Fibroblast of lung (primary cell): ENCODE measurements at regions not wholly inside any gene's neighbourhood (a gene's known extent, or its start where the extent isn't known, plus 50 kb on each side); places are given as distances from the start of the nearest gene placed in this dataset.

Experiments used
- DNase-seq, 2 donors: peaks; one replicate each; pipeline versions ENCODE4 v3.0.0 to v3.0.0-alpha.2; 2010; ENCODE audit warnings: low read depth in 2 of 2
- H2AFZ ChIP-seq: 2 replicates; pipeline ENCODE4 v1.5.1; 2012; ENCODE audit warnings: low read length, control low read depth, inconsistent platforms
- H3K27ac ChIP-seq: 2 replicates; pipeline ENCODE4 v1.5.1; 2011; ENCODE audit warnings: low read length, control low read depth; ENCODE audit not compliant: insufficient read depth
- H3K27me3 ChIP-seq: 2 replicates; pipeline ENCODE4 v1.5.1; 2011; ENCODE audit warnings: mild to moderate bottlenecking, low read length; ENCODE audit not compliant: control insufficient read depth, insufficient read depth
- H3K36me3 ChIP-seq: 2 replicates; pipeline ENCODE4 v1.5.1; 2011; ENCODE audit warnings: low read length; ENCODE audit not compliant: control insufficient read depth, insufficient read depth
- H3K4me1 ChIP-seq: 2 replicates; pipeline ENCODE4 v1.5.1; 2011; ENCODE audit warnings: low read length; ENCODE audit not compliant: control insufficient read depth, insufficient read depth; ENCODE audit errors: extremely low read depth
- H3K4me2 ChIP-seq: 2 replicates; pipeline ENCODE4 v1.5.1; 2011; ENCODE audit warnings: low read length, control low read depth; ENCODE audit not compliant: insufficient read depth; ENCODE audit errors: extremely low read depth
- H3K4me3 ChIP-seq, 4 experiments: fragments of 200-600 bp in 1 of 4; sonication (generic) in 1 of 4; replicated peaks in 1 of 4; 2 replicates each; pipeline ENCODE4 v1.5.1; 2011 to 2016; ENCODE audit warnings: low read length in 4 of 4, low read depth in 3 of 4, mild to moderate bottlenecking in 3 of 4, control low read depth in 2 of 4, inconsistent platforms in 1 of 4, mixed read lengths in 1 of 4; ENCODE audit not compliant: insufficient read depth in 1 of 4; ENCODE audit errors: control extremely low read depth in 1 of 4
- H3K79me2 ChIP-seq: 2 replicates; pipeline ENCODE4 v1.5.1; 2012; ENCODE audit warnings: mild to moderate bottlenecking, low read length, inconsistent platforms; ENCODE audit not compliant: control insufficient read depth, insufficient read depth
- H3K9ac ChIP-seq: 2 replicates; pipeline ENCODE4 v1.5.1; 2011; ENCODE audit warnings: mild to moderate bottlenecking, low read length, control low read depth; ENCODE audit not compliant: insufficient read depth
- H3K9me3 ChIP-seq: 2 replicates; pipeline ENCODE4 v1.5.1; 2012; ENCODE audit warnings: low read depth, low read length; ENCODE audit not compliant: control insufficient read depth, insufficient read depth
- H4K20me1 ChIP-seq: 2 replicates; pipeline ENCODE4 v1.5.1; 2011; ENCODE audit warnings: low read length; ENCODE audit not compliant: control insufficient read depth, insufficient read depth; ENCODE audit errors: extremely low read depth
- CTCF ChIP-seq, 2 donors: IDR thresholded peaks in 1 of 2; conservative IDR thresholded peaks in 1 of 2; 1 replicate in 1 of 2; 2 replicates in 1 of 2; pipeline ENCODE4 v1.5.1; 2011 to 2012; ENCODE audit warnings: low read length in 2 of 2, control low read depth in 1 of 2, inconsistent platforms in 1 of 2, low read depth in 1 of 2, mild to moderate bottlenecking in 1 of 2
- EZH2 ChIP-seq: IDR thresholded peaks from 2 replicates; pipeline ENCODE4 v1.5.1; 2012; ENCODE audit warnings: low read length, control low read depth, mild to moderate bottlenecking; ENCODE audit errors: missing control alignments

DNA sequence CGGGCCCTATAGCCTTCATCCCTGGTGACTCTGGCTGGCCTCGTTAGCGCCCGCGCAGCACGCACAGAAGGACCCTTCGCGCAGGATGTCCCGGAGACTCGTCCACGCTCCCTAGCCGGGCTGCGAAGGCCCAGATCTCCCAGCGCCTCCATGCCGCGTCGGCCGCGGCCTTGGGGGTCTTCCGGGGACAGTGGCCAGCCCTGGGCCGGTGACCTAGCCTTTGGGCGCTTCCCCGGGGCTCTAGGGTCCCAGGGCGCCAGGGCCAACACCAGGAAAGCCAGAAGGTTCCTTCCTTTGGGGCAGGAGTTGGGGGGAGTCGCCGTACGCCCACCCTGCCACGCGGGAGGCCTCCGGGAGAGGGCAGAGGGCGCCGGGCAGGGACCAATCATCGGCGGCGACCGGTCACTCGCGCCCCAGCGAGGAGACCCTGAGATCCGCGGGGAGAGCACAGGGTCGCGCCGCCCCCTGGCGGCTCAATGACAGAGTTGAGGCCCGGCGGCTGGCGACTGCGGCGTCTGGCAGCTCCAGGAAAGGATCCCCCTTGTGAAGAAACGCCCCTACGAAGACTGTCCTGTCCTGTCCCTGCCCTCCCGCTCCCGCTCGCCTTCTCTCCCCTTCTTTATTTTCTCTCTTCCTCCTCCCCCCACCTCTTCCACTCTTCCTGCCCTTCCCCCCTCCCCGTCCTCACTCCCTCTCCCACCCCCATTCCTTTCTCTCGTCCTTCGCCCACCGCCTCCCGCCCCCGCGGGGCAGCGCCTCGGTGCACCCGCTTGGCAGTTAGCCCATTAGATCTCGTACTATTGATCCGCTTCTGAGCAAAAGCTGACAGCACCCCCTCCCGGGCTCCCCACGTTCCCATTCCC, 62.3 kb upstream of the LBX1 start:
- H3K27ac ChIP-seq: no peak overlapping the region
- no peak for DNase-seq
- H2AFZ ChIP-seq: no peak overlapping the region
- no peaks in the 10 kb centered on the region for H3K4me1 ChIP-seq
- peak overlapping the region; percentile 71 for H3K4me2 ChIP-seq
- no peaks in the 10 kb centered on the region for H3K9me3 ChIP-seq
- H4K20me1 ChIP-seq: no peaks in the 10 kb centered on the region
- peak overlapping the region; percentile 14 to 57 (median 27) for H3K4me3 ChIP-seq
- H3K27me3 ChIP-seq: peaks cover 30% of the 10 kb centered on the region
- H3K9ac ChIP-seq: peak overlapping the region; percentile 7
- TF ChIP-seq EZH2: peak; percentile 14
- peak; percentile 45 to 54 for TF ChIP-seq CTCF (conservative IDR thresholded peaks at IDR 0.05 in 1 of 2, IDR thresholded peaks at IDR 0.05 in 1 of 2; ENCODE audit: low read depth in 1 of 2, low read length in 2 of 2)
- H3K79me2 ChIP-seq: no peaks in the 10 kb centered on the region
- no peaks in the 10 kb centered on the region for H3K36me3 ChIP-seq

DNA sequence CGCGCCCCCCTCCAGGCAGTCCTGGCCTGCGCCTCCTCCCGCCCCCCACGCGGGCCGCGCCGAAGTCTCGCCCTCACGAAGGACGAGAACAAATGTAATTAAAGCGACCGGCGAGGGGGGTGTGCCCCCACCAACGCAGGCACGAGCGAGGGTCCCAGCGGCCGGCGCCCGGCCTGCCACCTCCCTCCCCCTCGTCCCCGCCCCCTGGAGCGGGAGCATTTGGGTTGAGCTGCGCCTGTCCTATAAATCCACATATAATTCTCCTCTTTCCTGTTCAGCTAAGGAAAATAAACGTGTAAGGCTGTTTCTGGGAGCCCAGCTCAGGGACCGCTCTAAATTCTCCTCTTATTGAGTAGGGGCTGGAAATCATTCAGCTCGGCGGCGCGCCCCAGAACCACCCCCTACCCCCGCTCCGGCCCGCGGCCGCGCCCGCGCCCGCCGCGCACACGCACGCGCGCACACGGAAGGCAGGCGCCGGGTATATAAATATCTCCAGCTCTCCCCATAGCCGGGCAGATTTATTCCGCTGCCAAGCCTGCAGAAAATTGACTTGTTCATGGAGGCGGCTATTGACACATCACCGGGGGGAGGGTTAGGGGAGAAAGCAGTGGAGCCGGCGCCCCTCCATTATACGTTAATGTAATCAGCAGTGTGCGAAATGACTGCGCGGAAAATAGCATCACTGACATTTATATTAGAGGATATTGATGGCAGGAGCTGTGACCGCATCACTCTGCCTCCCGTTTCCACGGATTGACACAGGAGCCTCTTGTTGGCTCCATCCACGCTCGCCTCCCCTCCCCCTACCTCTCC, 61.6 kb upstream of the BTRC start:
- no peak for TF ChIP-seq EZH2
- no peak for TF ChIP-seq CTCF (conservative IDR thresholded peaks at IDR 0.05 in 1 of 2, IDR thresholded peaks at IDR 0.05 in 1 of 2; ENCODE audit: low read depth in 1 of 2, low read length in 2 of 2)
- peak overlapping the region; percentile 14 to 57 (median 40) for H3K4me3 ChIP-seq
- no peaks in the 10 kb centered on the region for H3K4me1 ChIP-seq
- H3K9ac ChIP-seq: no peak overlapping the region
- no peaks in the 10 kb centered on the region for H4K20me1 ChIP-seq
- H2AFZ ChIP-seq: no peak overlapping the region
- H3K27me3 ChIP-seq: peaks cover 34% of the 10 kb centered on the region
- H3K4me2 ChIP-seq: peak overlapping the region; percentile 82
- no peaks in the 10 kb centered on the region for H3K36me3 ChIP-seq
- no peak overlapping the region for H3K27ac ChIP-seq
- no peaks in the 10 kb centered on the region for H3K9me3 ChIP-seq
- H3K79me2 ChIP-seq: no peaks in the 10 kb centered on the region
- peak in 1 of 2 donors; percentile 10 for DNase-seq

DNA sequence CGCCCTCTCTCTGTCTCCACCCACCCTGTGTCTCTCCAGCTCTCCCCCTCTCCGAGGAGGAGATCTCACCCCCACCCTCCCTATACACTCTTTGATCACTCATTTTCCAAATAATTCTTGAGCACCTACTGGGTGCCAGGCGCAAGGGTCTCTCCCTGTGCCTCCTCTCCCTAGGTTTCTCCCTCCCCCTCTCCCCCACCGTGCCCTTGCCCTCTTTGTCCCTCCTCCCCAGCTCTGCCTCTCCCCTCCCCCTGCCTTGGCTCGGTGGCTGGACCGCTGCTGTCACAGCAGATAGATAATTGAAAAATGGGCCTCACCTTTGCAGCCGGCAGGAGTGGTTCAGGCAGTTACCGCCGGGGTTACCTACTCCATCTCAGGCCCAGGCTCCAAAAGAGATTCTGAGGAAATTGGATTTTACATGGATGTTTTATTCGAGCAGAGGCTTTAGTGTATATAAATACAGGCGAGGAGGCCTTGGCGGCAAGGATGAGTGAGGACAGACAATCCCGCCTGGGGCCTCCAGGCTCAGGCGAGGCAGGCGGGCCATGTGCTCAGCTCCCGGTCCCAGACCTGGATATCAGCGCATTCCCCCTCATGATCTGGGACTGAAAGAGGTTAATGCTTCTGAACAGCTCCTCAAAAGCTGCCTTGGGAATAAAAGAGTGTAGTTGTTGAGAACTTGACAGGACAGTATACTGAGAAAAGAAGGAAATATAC, 60.8 kb upstream of the BTRC start:
- no peak overlapping the region for H3K4me3 ChIP-seq
- H2AFZ ChIP-seq: no peak overlapping the region
- H3K4me1 ChIP-seq: no peaks in the 10 kb centered on the region
- H4K20me1 ChIP-seq: no peaks in the 10 kb centered on the region
- H3K27ac ChIP-seq: no peak overlapping the region
- no peak for TF ChIP-seq EZH2
- no peak for TF ChIP-seq CTCF (conservative IDR thresholded peaks at IDR 0.05 in 1 of 2, IDR thresholded peaks at IDR 0.05 in 1 of 2; ENCODE audit: low read depth in 1 of 2, low read length in 2 of 2)
- H3K27me3 ChIP-seq: peaks cover 37% of the 10 kb centered on the region
- no peaks in the 10 kb centered on the region for H3K36me3 ChIP-seq
- no peaks in the 10 kb centered on the region for H3K9me3 ChIP-seq
- no peak overlapping the region for H3K9ac ChIP-seq
- DNase-seq: no peak
- no peak overlapping the region for H3K4me2 ChIP-seq
- no peaks in the 10 kb centered on the region for H3K79me2 ChIP-seq
